ENCODE measurements at regions not wholly inside any gene's neighbourhood (a gene's known extent, or its start where the extent isn't known, plus 50 kb on each side); places are given as distances from the start of the nearest gene placed in this dataset.

- Histone ChIP-seq H3K4me2 (ENCODE audit: low read length) (no peak overlapping the region), H4K20me1 (ENCODE audit: insufficient read depth) (no peaks in the 10 kb centered on the region)
Measured at GRCh38 chr12:19822476-19822875, 383.2 kb downstream of the AEBP2 start.

More at GRCh38 chr12:19822476-19822875, 383.2 kb downstream of the AEBP2 start:
- TF ChIP-seq JUND (IDR thresholded peaks at IDR 0.05) (no peak), CEBPB (IDR thresholded peaks at IDR 0.05; ENCODE audit: low read depth) (no peak), MAX (IDR thresholded peaks at IDR 0.05) (no peak), ELF1 (IDR thresholded peaks at IDR 0.05; ENCODE audit: borderline replicate concordance, low read depth) (no peak), CBX3 (IDR thresholded peaks at IDR 0.05; ENCODE audit: low read depth) (no peak), FOSL1 (IDR thresholded peaks at IDR 0.05; ENCODE audit: low read depth) (no peak), SIN3A (IDR thresholded peaks at IDR 0.05; ENCODE audit: low read depth) (no peak), POLR2A (IDR thresholded peaks at IDR 0.05; ENCODE audit: borderline replicate concordance, extremely low read depth, insufficient read depth, insufficient read length) (no peak), ZBTB33 (IDR thresholded peaks at IDR 0.05; ENCODE audit: extremely low read depth, insufficient replicate concordance, low read length) (no peak), ZFX (IDR thresholded peaks at IDR 0.05) (no peak), SRF (IDR thresholded peaks at IDR 0.05; ENCODE audit: low read depth) (no peak), POLR2AphosphoS5 (IDR thresholded peaks at IDR 0.05; ENCODE audit: low read depth, low read length) (no peak), EZH2 (IDR thresholded peaks at IDR 0.05) (no peak), CTCF (IDR thresholded peaks at IDR 0.05 in 2 of 3, conservative IDR thresholded peaks at IDR 0.05 in 1 of 3; ENCODE audit: borderline replicate concordance in 1 of 3, insufficient read depth in 1 of 3, low read depth in 2 of 3, low read length in 2 of 3) (no peak), ZNF274 (IDR thresholded peaks at IDR 0.05; ENCODE audit: low read depth, low read length) (no peak), TCF7L2 (IDR thresholded peaks at IDR 0.05; ENCODE audit: borderline replicate concordance, extremely low read depth, insufficient read depth, insufficient read length) (no peak)
- TF ChIP-seq, protein P1, sequence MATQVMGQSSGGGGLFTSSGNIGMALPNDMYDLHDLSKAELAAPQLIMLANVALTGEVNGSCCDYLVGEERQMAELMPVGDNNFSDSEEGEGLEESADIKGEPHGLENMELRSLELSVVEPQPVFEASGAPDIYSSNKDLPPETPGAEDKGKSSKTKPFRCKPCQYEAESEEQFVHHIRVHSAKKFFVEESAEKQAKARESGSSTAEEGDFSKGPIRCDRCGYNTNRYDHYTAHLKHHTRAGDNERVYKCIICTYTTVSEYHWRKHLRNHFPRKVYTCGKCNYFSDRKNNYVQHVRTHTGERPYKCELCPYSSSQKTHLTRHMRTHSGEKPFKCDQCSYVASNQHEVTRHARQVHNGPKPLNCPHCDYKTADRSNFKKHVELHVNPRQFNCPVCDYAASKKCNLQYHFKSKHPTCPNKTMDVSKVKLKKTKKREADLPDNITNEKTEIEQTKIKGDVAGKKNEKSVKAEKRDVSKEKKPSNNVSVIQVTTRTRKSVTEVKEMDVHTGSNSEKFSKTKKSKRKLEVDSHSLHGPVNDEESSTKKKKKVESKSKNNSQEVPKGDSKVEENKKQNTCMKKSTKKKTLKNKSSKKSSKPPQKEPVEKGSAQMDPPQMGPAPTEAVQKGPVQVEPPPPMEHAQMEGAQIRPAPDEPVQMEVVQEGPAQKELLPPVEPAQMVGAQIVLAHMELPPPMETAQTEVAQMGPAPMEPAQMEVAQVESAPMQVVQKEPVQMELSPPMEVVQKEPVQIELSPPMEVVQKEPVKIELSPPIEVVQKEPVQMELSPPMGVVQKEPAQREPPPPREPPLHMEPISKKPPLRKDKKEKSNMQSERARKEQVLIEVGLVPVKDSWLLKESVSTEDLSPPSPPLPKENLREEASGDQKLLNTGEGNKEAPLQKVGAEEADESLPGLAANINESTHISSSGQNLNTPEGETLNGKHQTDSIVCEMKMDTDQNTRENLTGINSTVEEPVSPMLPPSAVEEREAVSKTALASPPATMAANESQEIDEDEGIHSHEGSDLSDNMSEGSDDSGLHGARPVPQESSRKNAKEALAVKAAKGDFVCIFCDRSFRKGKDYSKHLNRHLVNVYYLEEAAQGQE (IDR thresholded peaks at IDR 0.05; ENCODE audit: low read depth): no peak
- Histone ChIP-seq H3K4me3 (replicated peaks in 1 of 2; ENCODE audit: low read depth in 1 of 2, low read length in 2 of 2) (no peak overlapping the region), H3K36me3 (ENCODE audit: control insufficient read depth in 1 of 2, insufficient read depth in 2 of 2, low read length in 2 of 2) (no peaks in the 10 kb centered on the region), H3K4me1 (ENCODE audit: control insufficient read depth in 1 of 2, insufficient read depth in 2 of 2, low read length in 2 of 2) (no peaks in the 10 kb centered on the region), H3K9ac (ENCODE audit: low read length) (no peak overlapping the region), H3K27ac (ENCODE audit: low read depth, low read length) (no peak overlapping the region), H2AFZ (ENCODE audit: low read depth, low read length, poor library complexity, severe bottlenecking) (no peak overlapping the region), H3K79me2 (ENCODE audit: insufficient read depth, low read length) (no peaks in the 10 kb centered on the region), H3K27me3 (ENCODE audit: insufficient read depth, low read length) (no peaks in the 10 kb centered on the region), H3K9me3 (ENCODE audit: control insufficient read depth in 1 of 2, insufficient read depth in 1 of 2, low read depth in 1 of 2, low read length in 2 of 2) (no peaks in the 10 kb centered on the region), H3K9me2 (ENCODE audit: insufficient read depth) (no peaks in the 10 kb centered on the region)
- POLR2A ChIA-PET: no interaction called here
- DNase-seq (ENCODE audit: low read depth, low spot score) (no peak), ATAC-seq (no peak)
- no TSS peak for BruUV-seq (replicated peaks)
- intact Hi-C loops (cut with micrococcal nuclease): no loop called here
- CTCF ChIA-PET: no interaction called here
- RAD21 ChIA-PET (ENCODE audit: low non-redundant PET in 1 of 2, low total read pairs in 2 of 2, uncharacterized antibody in 2 of 2, unreplicated experiment in 2 of 2): no interaction called here
